Ishikawa (cell line): ENCODE measurements at regions not wholly inside any gene's neighbourhood (a gene's known extent, or its start where the extent isn't known, plus 50 kb on each side); places are given as distances from the start of the nearest gene placed in this dataset.

Experiments
- CEBPB ChIP-seq: IDR thresholded peaks from 2 replicates; pipeline ENCODE4 v1.6.1; 2012
- CREB1 ChIP-seq: IDR thresholded peaks from 2 replicates; pipeline ENCODE4 v1.6.1; 2012; ENCODE audit warnings: low read depth
- EGR1 ChIP-seq: IDR thresholded peaks from 2 replicates; pipeline ENCODE4 v1.6.1; 2012
- EP300 ChIP-seq: IDR thresholded peaks from 2 replicates; pipeline ENCODE4 v1.6.1; 2012; ENCODE audit warnings: borderline replicate concordance
- FOXM1 ChIP-seq: IDR thresholded peaks from 2 replicates; pipeline ENCODE4 v1.6.1; 2012; ENCODE audit warnings: low read depth, borderline replicate concordance
- NFIC ChIP-seq: IDR thresholded peaks from 2 replicates; pipeline ENCODE4 v1.6.1; 2012
- RAD21 ChIP-seq: IDR thresholded peaks from 2 replicates; pipeline ENCODE4 v1.6.1; 2012; ENCODE audit warnings: low read depth
- TAF1 ChIP-seq: IDR thresholded peaks from 2 replicates; pipeline ENCODE4 v1.6.1; 2012; ENCODE audit warnings: low read depth, mild to moderate bottlenecking
- TCF12 ChIP-seq: IDR thresholded peaks from 2 replicates; pipeline ENCODE4 v1.6.1; 2012; ENCODE audit warnings: low read depth
- TEAD4 ChIP-seq: IDR thresholded peaks from 2 replicates; pipeline ENCODE4 v1.6.1; 2012
- YY1 ChIP-seq: IDR thresholded peaks from 2 replicates; pipeline ENCODE4 v1.6.1; 2012; ENCODE audit warnings: low read depth
- ZBTB7A ChIP-seq: IDR thresholded peaks from 2 replicates; pipeline ENCODE4 v1.6.1; 2012; ENCODE audit warnings: low read depth
- TF ChIP-seq, protein P1 (sequence below): IDR thresholded peaks from 2 replicates; pipeline ENCODE4 v1.6.1; 2012; ENCODE audit warnings: low read depth, mild to moderate bottlenecking
- TF ChIP-seq, protein P2 (sequence below): IDR thresholded peaks from 2 replicates; pipeline ENCODE4 v1.6.1; 2012
- TF ChIP-seq, protein P3 (sequence below): IDR thresholded peaks from 2 replicates; pipeline ENCODE4 v1.6.1; 2012

DNA sequence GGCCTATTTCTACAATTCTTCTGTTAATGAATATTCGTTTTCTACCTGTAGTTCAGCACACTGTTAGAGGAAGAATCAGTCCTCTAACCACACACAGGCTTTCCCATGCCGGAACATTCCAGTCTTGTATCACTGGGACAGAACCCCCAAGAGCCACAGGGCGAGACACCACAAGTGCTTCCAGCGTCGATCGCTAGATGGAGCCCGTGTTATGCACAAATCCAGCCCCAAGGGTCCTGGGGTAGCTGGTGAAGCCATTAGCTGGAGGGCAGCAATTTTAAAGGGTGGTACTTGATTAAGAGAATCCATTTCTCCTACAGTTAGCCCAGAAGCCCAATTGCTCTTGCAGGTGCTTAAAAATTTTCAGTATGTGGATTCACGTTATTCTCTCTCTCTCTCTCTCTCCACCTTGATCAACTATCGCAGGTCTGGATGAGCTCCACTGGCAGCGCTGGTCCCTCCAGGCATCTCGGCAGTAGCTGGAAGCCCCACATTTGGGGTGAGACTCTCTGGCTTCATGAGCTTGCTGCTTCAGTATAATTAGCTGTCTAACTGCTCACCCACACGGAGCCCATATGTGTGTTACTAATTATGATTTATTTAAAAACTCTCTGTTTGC, 148.2 kb upstream of the SNX19 start:
- TF ChIP-seq NFIC (no peak), RAD21 (peak; percentile 88)

DNA sequence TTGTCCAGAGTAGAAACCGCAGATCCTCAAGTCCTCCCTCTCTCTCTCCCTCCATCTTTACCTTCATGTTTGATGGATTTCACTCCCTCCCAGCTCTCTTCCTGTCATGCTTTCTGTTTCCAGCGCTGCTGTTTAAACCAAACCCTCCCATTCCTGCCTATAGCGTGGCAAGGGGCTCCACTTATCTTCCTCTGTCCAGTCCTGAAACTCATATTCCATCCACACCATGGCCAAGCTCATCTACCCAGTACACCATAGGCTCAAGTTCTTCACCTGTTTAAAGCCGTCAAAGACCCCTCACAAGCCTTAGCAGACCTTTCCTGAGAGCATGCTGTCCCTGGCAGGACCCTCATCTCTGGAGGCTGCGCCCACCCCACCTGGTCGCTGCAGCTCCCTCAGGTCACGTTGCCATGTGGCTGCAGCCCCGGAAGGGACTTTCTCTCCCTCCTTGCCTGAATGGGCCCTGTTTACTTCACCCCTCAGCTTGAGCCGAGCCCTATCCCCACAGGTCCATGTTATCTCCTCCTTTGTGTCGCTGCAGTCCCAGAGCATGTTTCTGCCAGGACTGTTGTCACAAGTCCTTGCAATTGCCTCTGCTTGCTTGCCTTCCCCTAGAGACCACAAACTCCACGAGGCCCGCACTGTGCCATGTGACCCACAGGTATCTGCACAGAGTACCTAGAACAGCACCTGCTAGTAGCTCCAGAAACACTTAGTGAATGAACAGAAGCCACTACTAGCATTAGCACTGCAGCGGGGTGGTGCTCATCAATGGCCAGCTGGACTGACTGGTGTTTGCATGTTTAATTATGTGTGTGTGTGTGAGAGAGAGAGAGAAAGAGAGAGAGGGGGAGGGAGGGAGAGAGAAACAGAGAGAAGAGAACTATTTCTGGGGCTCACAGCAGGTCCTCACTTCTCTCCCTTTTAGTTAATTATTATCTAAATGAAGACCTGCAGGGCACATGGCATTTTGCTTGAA, 149.4 kb upstream of the SNX19 start:
- TF ChIP-seq YY1 (no peak), CEBPB (no peak)
- TF ChIP-seq, protein P1, sequence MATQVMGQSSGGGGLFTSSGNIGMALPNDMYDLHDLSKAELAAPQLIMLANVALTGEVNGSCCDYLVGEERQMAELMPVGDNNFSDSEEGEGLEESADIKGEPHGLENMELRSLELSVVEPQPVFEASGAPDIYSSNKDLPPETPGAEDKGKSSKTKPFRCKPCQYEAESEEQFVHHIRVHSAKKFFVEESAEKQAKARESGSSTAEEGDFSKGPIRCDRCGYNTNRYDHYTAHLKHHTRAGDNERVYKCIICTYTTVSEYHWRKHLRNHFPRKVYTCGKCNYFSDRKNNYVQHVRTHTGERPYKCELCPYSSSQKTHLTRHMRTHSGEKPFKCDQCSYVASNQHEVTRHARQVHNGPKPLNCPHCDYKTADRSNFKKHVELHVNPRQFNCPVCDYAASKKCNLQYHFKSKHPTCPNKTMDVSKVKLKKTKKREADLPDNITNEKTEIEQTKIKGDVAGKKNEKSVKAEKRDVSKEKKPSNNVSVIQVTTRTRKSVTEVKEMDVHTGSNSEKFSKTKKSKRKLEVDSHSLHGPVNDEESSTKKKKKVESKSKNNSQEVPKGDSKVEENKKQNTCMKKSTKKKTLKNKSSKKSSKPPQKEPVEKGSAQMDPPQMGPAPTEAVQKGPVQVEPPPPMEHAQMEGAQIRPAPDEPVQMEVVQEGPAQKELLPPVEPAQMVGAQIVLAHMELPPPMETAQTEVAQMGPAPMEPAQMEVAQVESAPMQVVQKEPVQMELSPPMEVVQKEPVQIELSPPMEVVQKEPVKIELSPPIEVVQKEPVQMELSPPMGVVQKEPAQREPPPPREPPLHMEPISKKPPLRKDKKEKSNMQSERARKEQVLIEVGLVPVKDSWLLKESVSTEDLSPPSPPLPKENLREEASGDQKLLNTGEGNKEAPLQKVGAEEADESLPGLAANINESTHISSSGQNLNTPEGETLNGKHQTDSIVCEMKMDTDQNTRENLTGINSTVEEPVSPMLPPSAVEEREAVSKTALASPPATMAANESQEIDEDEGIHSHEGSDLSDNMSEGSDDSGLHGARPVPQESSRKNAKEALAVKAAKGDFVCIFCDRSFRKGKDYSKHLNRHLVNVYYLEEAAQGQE, result peak; percentile 53; the same call in 1 of the 2 replicates
- TF ChIP-seq, protein P2, sequence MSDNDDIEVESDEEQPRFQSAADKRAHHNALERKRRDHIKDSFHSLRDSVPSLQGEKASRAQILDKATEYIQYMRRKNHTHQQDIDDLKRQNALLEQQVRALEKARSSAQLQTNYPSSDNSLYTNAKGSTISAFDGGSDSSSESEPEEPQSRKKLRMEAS, result no peak

DNA sequence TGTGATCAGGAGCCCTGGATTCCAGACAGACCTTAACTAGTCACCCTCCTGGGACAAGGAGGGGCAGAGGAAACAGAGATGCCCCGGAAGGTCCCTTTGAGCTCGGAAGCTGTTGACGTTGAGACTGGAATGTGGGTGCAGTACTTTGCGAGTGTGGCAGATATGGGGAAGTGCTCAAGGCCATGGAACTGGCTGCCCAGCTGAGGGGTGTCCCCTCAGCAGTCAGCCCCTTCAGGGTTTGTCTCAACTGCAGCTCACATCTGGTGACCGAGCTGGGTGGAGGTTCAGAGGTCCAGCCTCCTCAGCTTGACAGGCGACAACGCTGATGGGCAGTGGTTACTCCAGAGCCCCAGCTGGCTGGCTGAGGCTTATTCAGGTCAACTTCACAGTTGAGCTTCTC, 150.3 kb upstream of the SNX19 start:
- no peak for TF ChIP-seq TAF1
- TF ChIP-seq, protein P2, result no peak
- TF ChIP-seq, protein P1, result no peak
- no peak for TF ChIP-seq TEAD4
- no peak for TF ChIP-seq NFIC
- TF ChIP-seq, protein P3, sequence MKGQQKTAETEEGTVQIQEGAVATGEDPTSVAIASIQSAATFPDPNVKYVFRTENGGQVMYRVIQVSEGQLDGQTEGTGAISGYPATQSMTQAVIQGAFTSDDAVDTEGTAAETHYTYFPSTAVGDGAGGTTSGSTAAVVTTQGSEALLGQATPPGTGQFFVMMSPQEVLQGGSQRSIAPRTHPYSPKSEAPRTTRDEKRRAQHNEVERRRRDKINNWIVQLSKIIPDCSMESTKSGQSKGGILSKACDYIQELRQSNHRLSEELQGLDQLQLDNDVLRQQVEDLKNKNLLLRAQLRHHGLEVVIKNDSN, result no peak
- no peak for TF ChIP-seq YY1
- no peak for TF ChIP-seq EGR1
- TF ChIP-seq RAD21, result no peak
- no peak for TF ChIP-seq CEBPB
- no peak for TF ChIP-seq EP300
- no peak for TF ChIP-seq CREB1

DNA sequence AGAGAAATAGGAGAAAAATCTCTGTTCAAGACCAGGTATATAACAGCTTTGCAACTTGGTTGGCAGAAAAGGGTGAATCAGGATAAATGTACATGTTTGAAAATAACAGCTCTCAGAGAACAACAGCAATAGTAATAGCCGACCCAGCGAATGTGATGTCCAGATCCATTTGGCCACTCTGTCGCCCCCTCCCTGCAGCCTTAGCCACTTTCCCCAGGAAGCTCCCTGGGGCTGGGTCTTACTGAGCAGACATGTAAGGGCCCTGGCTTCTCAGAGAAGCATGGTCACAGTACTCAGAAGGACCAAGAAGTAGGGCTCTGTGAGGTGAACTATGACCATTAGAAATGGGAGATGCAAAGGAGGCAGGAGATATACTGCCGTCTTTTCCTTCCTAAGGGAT, 154.1 kb upstream of the SNX19 start:
- TF ChIP-seq EP300 (no peak), YY1 (no peak), TEAD4 (no peak), ZBTB7A (no peak), TAF1 (no peak), TCF12 (no peak), RAD21 (no peak), NFIC (no peak), CEBPB (no peak), CREB1 (no peak)
- TF ChIP-seq, protein P1, result no peak
- TF ChIP-seq, protein P3, result no peak

GRCh38 chr11:131073167-131073566, 156.9 kb upstream of the SNX19 start:
- no peak for TF ChIP-seq NFIC
- no peak for TF ChIP-seq CEBPB
- no peak for TF ChIP-seq ZBTB7A
- TF ChIP-seq EGR1, result no peak
- TF ChIP-seq, protein P2, result no peak
- TF ChIP-seq CREB1, result no peak
- TF ChIP-seq TCF12, result no peak
- no peak for TF ChIP-seq TAF1
- no peak for TF ChIP-seq RAD21
- no peak for TF ChIP-seq YY1
- no peak for TF ChIP-seq TEAD4
- TF ChIP-seq, protein P3, result no peak
- no peak for TF ChIP-seq FOXM1
- TF ChIP-seq, protein P1, result no peak
- TF ChIP-seq EP300, result no peak
